NCI-H187 (cell line): ENCODE measurements at regions not wholly inside any gene's neighbourhood (a gene's known extent, or its start where the extent isn't known, plus 50 kb on each side); places are given as distances from the start of the nearest gene placed in this dataset.
A peak's percentile ranks its signal among the peaks of the same experiment; 100 is the strongest.

Experiments
- DNase-seq, 2 experiments: peaks; one replicate each; lab custom pipeline; 2025; lab: John Stamatoyannopoulos, UW

DNA sequence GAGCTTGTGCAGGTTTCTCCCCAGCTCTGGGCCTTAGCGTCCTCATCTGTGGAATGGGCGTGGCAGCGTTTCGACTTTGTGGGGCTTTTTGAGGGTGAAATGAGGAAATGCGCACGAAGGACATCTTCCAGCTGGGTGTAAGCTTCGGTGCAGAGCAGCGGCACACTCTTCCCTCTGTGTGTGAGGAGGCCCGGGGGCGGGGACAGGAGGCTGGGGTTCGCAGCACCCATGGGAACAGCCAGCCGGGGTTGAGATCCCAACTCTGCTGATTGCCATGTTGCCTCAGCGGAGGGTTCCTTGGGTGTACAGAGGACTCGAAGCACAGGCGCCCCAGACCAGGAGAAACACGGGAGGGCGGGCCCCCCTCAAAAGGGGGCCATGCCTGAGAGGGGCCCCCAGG, 265.6 kb downstream of the NSG2 start:
- no peak for DNase-seq

DNA sequence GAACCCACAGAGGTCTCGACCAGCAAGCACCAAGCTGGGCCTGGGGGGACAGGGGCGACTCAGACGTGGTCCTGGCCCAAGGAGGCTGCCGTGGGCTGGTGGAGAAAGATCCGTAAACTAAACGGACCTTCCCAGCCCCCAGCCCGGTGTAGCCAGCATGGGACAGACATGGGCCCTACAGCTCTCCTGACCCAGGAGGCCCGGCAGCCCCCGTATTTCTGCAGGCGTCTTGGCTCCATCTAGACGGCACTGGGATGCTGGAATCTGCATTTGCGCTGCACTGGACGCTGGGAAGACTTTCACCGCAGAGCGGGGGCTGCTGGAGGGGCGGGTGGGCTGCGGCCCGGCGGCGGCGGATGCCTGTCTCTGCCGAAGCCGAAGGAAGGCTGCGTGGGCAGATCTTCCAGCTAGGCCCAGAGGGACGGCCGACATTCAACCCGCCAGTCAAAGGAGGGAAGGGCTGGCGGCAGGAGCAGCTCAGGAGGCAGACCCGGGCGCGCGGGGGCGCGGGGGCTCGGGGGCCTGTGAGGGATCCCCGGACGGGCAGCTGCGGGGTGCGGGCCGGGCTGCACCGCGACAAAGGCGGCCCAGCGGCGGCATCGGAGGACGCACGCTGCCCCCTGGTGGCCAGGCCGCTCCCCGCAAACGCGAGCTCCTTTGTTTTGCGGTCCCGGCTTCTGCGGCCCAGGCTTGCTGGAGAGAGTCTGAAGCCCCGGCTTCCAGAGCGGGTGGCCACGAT, 266.2 kb downstream of the NSG2 start:
- DNase-seq: peak; percentile 19 to 65

DNA sequence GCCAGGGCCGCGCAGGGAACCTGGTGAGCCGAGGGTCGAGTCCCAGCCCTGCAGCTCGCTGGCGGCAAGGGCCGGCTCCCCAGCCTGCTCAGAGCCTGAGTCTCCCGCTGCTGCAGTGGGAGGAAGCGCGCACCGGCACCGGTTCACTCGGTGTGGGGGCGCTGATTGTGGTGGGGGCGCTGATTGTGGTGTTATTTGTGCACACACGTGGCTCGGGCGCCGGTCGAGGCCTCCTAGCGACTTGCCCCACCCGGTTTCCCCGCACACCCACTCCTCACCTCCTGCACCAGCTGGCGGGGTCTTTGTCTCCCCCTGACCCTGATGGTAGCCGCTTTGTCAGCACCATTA, 266.7 kb downstream of the NSG2 start:
- DNase-seq: no peak

DNA sequence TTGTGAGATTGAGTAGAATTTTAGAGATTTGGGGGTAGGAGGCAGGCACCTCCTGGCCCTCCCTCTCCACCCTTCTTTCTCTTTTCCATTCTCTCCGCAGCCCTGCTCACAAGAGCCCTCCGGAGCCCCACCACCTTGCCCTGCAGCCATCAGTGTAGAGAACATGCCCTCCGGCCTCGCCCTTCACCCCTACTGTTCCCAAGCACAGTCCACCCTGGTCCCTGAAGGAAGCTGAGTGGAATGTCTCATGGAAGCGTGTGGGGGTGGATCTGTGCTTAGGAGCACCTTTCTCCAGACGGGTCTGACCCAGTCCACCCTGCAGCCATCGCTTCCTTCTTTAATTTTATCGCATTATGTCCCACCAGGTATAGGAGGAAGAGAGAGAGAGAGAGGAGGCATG, 267.1 kb downstream of the NSG2 start:
- no peak for DNase-seq

DNA sequence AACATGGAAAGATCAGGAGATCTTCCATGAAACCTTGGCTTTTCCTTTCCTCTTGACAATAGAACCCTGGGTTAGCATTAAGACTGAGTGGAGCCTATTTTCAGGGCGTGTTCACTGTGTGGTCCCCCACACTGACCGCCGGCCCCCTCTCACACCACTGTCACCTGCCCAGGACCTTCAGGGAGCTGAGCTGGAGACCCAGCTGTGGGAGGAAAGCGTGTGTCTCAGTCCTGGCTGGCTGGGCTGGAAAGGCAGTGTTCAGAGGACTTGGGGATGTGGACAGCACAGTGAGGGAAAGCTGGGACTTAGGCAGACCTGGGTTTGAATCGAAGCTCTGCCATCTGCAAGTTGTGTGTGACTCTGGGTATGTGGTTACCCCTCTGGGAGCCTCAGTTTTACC, 268.1 kb downstream of the NSG2 start:
- DNase-seq: no peak

DNA sequence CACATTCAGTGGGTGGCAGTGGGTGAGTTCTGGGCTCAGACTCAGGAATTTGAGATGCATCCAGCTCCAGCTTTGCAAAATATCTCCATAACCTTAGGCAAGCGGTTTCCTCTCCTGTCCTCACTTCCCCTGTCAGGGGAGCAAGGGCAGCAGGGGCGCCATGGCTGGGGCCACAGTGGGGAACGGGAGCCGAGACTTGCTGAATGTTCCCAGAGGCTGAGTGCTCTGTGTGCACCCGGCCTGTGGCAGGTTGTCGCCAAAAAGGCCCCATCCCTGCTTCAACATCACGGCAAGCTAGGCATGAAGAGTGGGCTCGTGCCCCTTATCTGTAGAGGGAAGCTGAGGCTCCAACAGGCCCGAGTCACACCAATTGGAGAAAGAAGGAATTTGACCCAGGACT, 268.8 kb downstream of the NSG2 start:
- DNase-seq: no peak

DNA sequence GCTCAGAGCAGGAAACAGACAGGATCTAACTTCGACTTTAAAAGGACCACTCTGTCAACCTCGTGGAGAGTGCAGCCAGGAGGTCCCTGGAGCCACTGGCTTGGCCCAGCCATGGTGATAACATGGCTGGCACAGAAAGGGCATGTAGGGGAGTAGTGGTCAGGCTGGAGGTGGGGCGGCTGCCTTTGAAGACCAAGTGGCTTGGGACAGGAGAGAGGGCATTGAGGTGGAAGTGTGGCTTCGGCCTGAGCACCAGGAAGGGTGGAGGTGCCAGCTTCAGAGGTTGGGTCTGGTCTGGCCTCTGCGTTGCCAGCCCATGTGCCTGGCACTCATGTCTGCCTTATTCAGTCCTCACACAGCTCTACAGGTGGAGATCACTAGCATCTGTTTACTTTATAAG, 270.0 kb downstream of the NSG2 start:
- no peak for DNase-seq

DNA sequence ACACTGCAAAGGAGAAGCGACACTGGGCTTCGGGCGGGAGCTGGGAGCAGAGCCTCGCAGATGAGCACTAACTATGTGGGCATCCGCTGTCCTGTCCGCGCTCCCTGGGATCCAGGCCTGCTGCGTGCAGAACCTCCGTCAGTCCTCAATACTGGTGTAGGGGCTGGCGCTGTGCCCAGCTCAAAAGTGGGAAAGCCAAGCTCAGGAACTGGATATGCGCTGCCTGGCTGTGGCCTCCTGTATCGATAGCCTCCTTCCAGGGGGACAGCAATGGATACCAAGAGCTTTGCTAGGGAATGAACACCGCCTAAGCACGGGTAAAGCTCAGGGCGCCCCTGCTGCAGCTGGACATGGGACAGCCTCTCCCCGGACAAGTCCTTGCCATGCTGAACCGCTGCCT, 270.4 kb downstream of the NSG2 start:
- no peak for DNase-seq

DNA sequence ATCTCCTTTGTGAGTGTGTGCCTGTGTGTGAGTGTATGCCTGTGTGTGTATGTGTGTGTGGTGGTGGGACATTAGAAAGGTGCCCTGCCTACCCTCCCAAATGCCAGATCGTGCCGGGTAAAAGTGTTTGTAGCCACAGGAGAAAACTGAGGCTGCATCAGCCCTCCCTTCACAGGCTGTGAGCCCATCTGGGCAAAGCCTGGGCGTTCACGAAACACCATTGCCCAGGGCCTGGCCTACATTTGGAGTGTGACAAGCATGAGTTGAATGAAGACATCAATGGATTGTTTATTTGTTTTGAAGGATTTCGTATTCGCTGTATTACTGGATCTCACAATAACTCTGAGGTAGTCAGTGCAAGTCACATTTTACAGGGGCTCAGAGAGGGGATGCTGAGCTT, 270.8 kb downstream of the NSG2 start:
- DNase-seq: no peak

DNA sequence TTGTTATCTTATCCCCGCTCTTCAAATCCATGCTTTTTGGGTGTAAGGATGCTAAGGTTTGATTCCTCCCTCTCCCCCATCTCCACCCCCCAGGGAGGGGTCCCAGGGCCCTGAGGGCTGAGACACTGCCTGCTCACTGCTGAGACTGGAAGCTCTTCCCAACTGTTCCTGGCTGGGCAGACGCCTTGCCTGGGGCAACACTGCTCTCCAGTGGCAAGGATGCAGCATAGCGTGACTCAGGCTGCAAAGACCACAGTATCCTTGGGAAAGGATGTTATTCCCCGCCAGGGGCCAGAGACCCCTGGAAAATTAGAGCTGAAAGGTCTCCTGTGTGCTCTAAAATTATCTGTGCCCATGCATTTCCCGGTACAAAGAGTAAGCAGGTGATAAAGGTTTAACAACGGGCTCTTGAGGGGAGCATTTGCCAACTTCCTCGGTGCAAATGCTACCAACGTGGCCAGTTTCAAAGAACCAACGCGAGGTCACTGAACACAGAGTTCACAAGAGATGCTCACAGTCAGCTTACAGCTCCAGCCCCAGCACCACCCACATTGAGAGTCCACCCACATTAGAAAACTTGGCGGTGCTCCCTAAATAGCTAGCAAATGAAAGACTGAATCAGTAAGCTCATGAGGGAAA, 271.9 kb downstream of the NSG2 start:
- no peak for DNase-seq

DNA sequence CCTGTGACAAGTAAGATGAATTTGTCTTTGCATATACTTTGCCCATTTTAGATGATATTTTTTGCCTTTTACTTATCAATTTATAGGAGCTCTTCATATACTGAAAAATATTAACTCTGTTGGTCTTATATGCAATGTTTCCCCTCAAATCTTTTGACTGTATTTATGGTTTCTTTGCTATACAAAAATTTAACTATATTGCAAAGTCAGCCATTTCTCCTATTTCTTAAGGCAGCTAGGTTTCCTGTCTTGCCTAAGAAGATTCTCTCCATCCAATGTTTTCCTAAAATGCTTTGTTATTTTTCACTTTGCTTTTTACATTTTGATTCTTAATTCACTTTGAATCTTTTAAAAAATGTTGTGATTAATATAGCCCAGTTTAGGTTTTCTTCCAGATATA, 273.1 kb downstream of the NSG2 start:
- no peak for DNase-seq

DNA sequence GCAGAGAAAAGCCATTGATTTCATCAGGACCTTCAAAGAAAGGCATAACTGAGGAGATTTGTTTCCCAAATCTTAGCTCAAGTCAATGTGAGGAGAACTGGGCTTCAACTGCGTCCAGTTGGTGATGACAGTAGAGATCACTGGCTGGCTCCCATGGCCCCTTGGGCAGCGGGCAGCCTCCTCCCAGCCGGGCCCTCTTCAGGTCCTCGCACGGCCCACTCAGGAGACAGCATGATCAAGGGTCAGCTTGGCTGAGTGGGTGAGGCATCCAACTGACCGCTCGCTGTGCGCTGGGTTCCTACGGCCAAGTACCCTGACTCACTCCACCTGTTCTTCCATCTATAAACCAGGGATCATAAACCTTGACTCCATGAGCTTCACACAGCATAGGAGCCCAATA, 274.0 kb downstream of the NSG2 start:
- DNase-seq: no peak

DNA sequence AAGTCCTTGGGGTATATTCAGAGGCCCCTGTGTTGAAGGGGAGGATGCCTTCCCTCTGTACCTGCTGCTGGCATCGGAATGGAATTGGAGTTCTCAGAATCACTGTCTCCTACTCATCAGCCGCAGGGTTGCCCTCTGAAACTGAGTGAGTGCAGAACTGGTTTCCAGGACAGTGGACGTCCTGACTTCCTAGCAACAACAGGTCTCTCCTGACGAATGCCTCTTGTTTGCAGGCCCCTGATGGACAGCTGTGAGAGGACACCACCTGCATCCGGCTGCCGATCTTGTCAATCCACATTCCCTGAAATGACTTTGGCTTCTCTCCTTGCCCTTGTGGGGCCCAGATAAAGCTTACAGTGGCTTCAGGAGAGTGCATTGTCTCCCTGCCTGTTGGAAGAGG, 274.5 kb downstream of the NSG2 start:
- DNase-seq: no peak

DNA sequence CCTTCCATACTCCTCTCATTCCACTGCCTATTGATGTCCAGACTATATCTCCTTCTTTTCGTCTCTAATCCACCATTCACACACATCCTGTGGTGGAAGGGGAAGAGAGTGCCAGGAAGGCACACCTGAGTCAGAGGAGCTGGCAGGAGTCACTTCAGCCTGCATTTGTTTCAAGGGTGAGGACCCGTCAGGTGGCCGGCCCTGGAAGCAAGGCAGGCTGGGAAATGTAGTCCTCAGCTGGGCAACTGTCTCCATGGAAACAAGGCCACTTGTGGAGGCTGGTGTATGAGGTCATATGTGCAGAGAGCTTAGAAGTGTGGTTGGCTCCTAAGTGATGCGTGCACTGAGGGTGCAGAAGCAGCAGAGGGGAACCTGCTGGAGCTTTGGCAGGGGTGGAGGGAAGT, 278.4 kb downstream of the NSG2 start:
- DNase-seq: peak; percentile 39 to 82

DNA sequence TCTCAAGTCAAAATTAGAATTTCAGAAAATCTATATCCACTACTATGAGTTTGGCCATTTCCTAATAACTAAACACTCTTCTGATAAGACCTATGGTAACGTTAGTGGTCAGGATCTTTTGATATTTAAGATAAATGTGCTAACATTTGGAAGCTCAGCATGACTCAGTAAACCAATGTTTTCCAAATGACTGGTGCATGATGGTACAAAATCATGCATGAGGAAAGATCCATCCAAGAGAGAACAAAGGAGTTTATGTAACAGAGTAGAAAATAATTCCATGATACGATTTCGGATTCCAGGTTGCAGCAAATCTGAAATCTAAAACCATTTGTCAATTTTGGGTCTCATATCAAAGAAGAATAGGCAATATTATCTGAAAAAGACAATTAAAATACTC, 279.2 kb downstream of the NSG2 start:
- DNase-seq: no peak

DNA sequence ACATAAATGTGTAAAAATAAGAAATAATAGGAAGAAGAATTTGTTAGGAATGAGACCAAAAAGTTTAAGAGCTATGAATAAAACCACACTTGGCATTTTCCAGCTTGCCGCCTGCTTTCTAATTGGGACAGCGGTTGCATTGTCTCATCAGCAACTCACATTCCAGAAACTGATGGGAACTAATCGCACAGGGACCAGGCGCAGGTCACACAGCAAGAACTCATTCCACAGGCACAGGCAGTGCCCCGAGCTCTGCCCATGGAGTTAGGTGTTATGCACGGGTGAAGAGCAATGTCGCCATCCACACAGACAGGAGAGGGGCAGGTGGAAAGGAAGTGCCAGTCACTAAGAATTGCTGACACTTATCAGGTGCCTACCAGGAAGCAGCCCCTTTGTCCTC, 279.9 kb downstream of the NSG2 start:
- no peak for DNase-seq

DNA sequence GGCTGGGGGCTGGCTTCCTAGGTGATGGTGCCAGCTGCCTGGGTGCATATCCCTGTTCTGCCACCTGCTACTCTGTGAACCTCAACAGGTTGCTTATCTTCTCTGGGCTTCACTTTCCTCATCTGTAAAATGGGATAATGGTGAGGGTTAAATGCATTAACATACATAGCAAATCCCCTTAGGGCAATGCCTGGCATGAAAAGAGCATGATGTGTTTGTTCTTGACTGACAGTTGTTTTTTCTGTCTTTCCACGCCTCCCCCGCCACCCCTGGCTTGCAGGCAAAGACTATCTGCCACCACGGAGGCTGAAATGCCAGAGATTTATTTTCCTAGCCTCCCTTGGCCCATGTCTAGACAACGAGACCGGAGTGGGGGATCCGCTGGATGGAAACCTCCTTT, 280.5 kb downstream of the NSG2 start:
- no peak for DNase-seq

DNA sequence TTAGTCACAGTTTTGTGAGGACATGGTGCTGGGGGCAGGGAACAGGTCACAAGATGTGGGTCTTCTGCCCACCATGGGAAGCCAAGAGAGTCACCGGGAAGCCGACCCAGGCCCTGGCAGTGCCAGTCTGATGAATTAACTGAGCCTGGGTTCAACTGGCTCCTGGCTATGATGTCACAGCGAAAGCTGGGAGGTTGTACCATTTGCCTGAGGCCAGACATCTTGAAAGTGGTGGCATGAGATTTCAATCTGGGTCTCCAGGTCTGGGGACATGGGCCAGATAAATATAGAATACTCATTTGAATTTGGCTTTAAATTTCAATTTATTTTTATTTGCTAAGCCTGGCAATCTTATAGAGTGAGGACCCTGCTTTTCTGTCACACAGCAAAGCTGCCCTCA, 280.9 kb downstream of the NSG2 start:
- DNase-seq: no peak

DNA sequence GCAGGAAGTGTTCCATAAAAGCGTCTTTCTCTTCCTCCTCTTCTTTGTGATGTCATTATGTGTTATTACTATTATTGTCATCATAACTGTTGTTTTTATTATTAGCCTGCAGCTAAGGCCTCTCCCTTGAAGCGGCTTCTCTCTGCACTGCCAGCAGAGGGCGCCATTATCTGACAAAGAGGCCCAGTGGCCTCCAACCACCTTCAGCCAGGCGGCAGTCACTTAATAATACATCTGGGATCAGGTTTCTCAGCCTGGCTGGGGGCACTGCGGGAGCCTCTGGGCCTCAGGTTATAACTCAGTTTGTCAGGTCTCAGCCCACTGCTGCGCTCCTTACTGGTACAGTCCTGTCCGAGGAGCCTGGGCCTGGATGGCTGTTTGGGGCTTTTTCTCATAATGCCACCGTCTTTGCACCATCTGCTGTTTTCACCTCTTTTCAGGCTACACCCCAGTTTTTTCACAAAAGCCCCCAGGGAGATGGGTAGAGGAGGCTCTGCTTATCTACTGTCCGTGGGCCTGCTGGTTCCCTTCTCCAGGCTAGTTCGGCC, 281.9 kb downstream of the NSG2 start:
- peak; percentile 21 to 78 for DNase-seq

DNA sequence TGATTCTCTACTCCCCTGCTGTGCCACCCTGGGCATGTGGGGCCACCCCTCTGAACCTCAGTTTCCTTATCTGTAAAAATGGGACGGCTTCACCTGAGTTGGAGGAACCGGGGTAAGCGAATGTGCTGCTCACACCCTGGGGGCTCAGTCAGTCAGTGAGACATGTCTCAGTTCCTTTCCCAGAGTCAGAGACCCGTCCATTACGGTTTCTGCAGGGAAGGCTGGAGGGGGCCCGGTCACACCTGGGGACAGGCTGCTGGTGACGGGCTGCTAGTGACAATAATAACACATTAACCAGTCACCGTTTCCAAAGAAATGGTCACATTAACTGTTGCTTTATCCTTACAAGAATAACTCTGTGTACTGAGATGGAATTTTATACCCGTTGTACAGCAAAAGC, 282.4 kb downstream of the NSG2 start:
- no peak for DNase-seq

DNA sequence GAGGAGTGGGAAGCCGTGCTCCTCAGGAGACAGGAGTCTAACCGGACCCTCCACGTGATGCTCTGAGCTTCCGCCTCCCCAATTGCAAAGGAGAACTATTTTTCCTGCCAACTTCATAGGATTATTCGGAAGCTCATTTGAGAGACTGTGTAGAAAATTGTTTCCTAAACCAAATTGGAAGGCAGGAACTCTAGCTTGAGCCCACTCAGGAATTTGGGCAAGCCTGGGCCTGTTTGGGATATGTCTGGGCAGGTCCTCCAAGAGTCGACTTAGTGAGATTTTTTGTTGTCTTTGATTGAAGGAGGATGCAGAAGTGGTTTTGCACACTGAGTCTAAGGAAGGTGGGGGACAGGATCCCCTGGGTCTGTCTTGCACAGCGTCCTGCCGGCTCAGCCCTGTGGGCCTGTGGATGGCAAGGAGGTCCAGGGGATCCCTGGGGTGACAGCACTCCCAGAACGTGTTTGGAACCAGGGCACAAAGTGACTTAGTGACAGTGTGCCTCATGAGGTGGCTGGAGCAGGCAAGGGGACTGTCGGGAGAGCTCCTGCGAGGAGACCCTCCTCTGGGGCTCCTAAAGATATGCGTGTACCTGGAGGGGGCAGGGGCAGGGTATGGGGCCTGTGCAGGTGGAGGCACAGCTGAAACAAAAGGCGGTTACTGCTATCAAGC, 283.3 kb downstream of the NSG2 start:
- no peak for DNase-seq

DNA sequence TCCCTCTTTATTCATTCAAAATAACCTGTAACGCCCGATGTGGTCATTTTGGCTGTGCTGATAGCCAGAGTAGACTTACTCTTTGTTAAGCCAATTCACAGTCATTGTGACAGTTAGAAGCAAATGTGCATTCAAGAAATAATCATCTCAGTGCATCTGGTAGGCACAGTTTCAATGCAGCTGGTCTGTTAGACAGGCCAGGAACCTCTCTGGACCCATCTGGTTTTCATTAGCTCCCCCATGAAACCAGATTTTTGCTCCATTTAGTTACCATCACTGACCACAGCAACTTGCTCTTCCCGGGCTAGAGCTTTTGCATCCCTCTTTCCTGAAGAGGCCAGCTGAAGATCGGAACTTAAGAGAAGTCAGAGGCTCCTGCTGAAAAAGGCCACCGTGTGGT, 284.2 kb downstream of the NSG2 start:
- no peak for DNase-seq

DNA sequence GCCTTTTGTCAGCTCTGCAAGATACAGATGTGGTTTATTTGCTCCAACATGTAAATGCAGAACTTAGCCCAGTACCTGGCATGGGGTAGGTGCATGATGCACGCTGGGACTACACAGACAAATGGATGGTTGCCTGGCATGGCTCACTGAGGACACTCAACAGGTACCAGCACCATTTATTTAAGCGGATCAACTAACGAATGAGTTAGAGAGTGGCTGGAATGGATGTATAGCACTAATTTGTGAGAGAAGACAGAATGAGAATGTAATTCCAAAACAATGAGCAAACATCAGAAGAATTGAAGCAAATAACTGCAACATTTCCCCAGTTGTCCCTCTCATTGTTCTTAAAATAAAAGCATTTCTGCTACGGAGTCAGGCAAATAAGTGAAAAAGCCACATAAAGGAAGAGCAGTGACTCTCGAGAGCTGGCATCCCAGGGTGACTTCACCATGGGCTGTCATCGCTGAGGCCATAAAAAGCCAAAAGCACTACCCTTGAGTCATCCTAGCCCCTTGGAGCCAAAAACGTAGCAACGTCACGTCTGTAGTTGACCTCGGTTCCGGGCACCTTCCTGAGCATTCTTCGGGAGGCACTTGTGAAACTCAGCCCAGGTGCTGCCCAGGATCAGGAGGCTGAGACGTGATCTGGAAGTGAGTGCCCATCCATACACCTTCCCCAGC, 290.3 kb downstream of the NSG2 start:
- DNase-seq: no peak
